CD4-positive, alpha-beta T cell treated with Interleukin-21 for 1 hour (primary cell): ENCODE measurements at regions not wholly inside any gene's neighbourhood (a gene's known extent, or its start where the extent isn't known, plus 50 kb on each side); places are given as distances from the start of the nearest gene placed in this dataset.

Experiments used
- DNase-seq: peaks from one replicate; pipeline ENCODE4 v3.0.0-alpha.2; 2020

- no peak for DNase-seq
Observed at GRCh38 chr1:163824006-163824405, 502.3 kb downstream of the NUF2 start.

- DNase-seq, result no peak
Observed at GRCh38 chr1:163824490-163824889, 502.7 kb downstream of the NUF2 start.

- DNase-seq, result no peak
Observed at GRCh38 chr1:163826500-163826899, 504.7 kb downstream of the NUF2 start.

GRCh38 chr1:163834778-163835177 lies 513.0 kb downstream of the NUF2 start:
- DNase-seq, result no peak

GRCh38 chr1:163836481-163836880 lies 514.7 kb downstream of the NUF2 start:
- no peak for DNase-seq

- DNase-seq, result no peak
Observed at GRCh38 chr1:163837206-163837605, 515.5 kb downstream of the NUF2 start.

- no peak for DNase-seq
Observed at GRCh38 chr1:163842571-163842970, 520.8 kb downstream of the NUF2 start.

GRCh38 chr1:163844459-163844858 lies 522.7 kb downstream of the NUF2 start:
- no peak for DNase-seq

- no peak for DNase-seq
Observed at GRCh38 chr1:163845279-163845678, 523.5 kb downstream of the NUF2 start.

GRCh38 chr1:163863731-163864130 lies 542.0 kb downstream of the NUF2 start:
- no peak for DNase-seq

- no peak for DNase-seq
Observed at GRCh38 chr1:163864207-163864606, 542.5 kb downstream of the NUF2 start.

- no peak for DNase-seq
Observed at GRCh38 chr1:163866564-163866963, 544.8 kb downstream of the NUF2 start.

GRCh38 chr1:163870666-163871065 lies 548.9 kb downstream of the NUF2 start:
- no peak for DNase-seq

- DNase-seq, result no peak
Observed at GRCh38 chr1:163872067-163872466, 550.3 kb downstream of the NUF2 start.

- DNase-seq, result no peak
Observed at GRCh38 chr1:163874070-163874469, 552.3 kb downstream of the NUF2 start.

- DNase-seq, result no peak
Observed at GRCh38 chr1:163875200-163875926, 553.6 kb downstream of the NUF2 start.

GRCh38 chr1:163875927-163876320 lies 554.2 kb downstream of the NUF2 start:
- no peak for DNase-seq

GRCh38 chr1:163876546-163876945 lies 554.8 kb downstream of the NUF2 start:
- DNase-seq, result no peak

GRCh38 chr1:163877016-163877415 lies 555.3 kb downstream of the NUF2 start:
- DNase-seq, result no peak

- no peak for DNase-seq
Observed at GRCh38 chr1:163885510-163885909, 563.8 kb downstream of the NUF2 start.

- DNase-seq, result no peak
Observed at GRCh38 chr1:163896001-163896400, 574.2 kb downstream of the NUF2 start.

GRCh38 chr1:163897412-163898155 lies 575.8 kb downstream of the NUF2 start:
- DNase-seq, result no peak

- no peak for DNase-seq
Observed at GRCh38 chr1:163906283-163906682, 584.5 kb downstream of the NUF2 start.

- DNase-seq, result no peak
Observed at GRCh38 chr1:163912170-163912884, 590.6 kb downstream of the NUF2 start.
